Stimulated activated CD4-positive, alpha-beta T cell treated with anti-CD3 and anti-CD28 coated beads, Interleukin-12 subunit alpha, Interleukin-12 subunit beta, amount 100 ng/mL, for 48 hours (primary cell): ENCODE measurements at regions not wholly inside any gene's neighbourhood (a gene's known extent, or its start where the extent isn't known, plus 50 kb on each side); places are given as distances from the start of the nearest gene placed in this dataset.
"Not testable (repeated sequence)": the region's sequence is repeated elsewhere in the genome, so short reads cannot be mapped to it uniquely, and the experiment has no call there.

Source experiments
- DNase-seq, 3 donors: peaks; one replicate each; pipeline ENCODE4 v3.0.0-alpha.2; 2020; ENCODE audit warnings: low read depth in 2 of 3, low spot score in 1 of 3

- no peak for DNase-seq
These were observed 465.3 kb upstream of the CDH4 start for GRCh38 chr20:60786686-60787217.

- no peak for DNase-seq
These were observed 464.8 kb upstream of the CDH4 start for GRCh38 chr20:60787276-60787675.

GRCh38 chr20:60788070-60788469 is 464.0 kb upstream of the CDH4 start:
- DNase-seq = no peak

- no peak for DNase-seq
These were observed 462.7 kb upstream of the CDH4 start for GRCh38 chr20:60789399-60789798.

GRCh38 chr20:60790339-60790738 is 461.7 kb upstream of the CDH4 start:
- not testable (repeated sequence) for DNase-seq

- DNase-seq = no peak
These were observed 460.2 kb upstream of the CDH4 start for GRCh38 chr20:60791823-60792222.

GRCh38 chr20:60792941-60793340 is 459.1 kb upstream of the CDH4 start:
- DNase-seq = no peak

- no peak for DNase-seq
These were observed 457.4 kb upstream of the CDH4 start for GRCh38 chr20:60794674-60795073.

GRCh38 chr20:60795651-60796050 is 456.4 kb upstream of the CDH4 start:
- no peak for DNase-seq

GRCh38 chr20:60800185-60800584 is 451.9 kb upstream of the CDH4 start:
- no peak for DNase-seq

- no peak for DNase-seq
These were observed 449.4 kb upstream of the CDH4 start for GRCh38 chr20:60802676-60803075.

GRCh38 chr20:60803335-60804055 is 448.6 kb upstream of the CDH4 start:
- DNase-seq = no peak

GRCh38 chr20:60804240-60804917 is 447.7 kb upstream of the CDH4 start:
- DNase-seq = no peak

- DNase-seq = no peak
These were observed 447.0 kb upstream of the CDH4 start for GRCh38 chr20:60804918-60805630.

- DNase-seq = no peak
These were observed 445.7 kb upstream of the CDH4 start for GRCh38 chr20:60806354-60806753.

GRCh38 chr20:60806824-60807223 is 445.2 kb upstream of the CDH4 start:
- no peak for DNase-seq

GRCh38 chr20:60808003-60808672 is 443.9 kb upstream of the CDH4 start:
- DNase-seq = no peak

GRCh38 chr20:60808701-60809100 is 443.4 kb upstream of the CDH4 start:
- DNase-seq = no peak

- no peak for DNase-seq
These were observed 441.5 kb upstream of the CDH4 start for GRCh38 chr20:60810561-60810960.

GRCh38 chr20:60812561-60812960 is 439.5 kb upstream of the CDH4 start:
- DNase-seq = no peak

GRCh38 chr20:60813066-60813465 is 439.0 kb upstream of the CDH4 start:
- no peak for DNase-seq
